Mesenchymal stem cell (in vitro differentiated cells and primary cell): ENCODE measurements at regions not wholly inside any gene's neighbourhood (a gene's known extent, or its start where the extent isn't known, plus 50 kb on each side); places are given as distances from the start of the nearest gene placed in this dataset.

Source experiments
- DNase-seq: peaks from one replicate; pipeline ENCODE4 v3.0.0-alpha.2; 2013
- H2AFZ ChIP-seq: one replicate; pipeline ENCODE4 v1.6.1; 2013; ENCODE audit warnings: low read depth, mild to moderate bottlenecking, control low read depth, inconsistent platforms, low read length, moderate library complexity
- H2AK5ac ChIP-seq: 2 replicates; pipeline ENCODE4 v1.6.1; 2013; ENCODE audit warnings: low read length, moderate library complexity, mild to moderate bottlenecking, inconsistent platforms; ENCODE audit not compliant: severe bottlenecking
- H2BK120ac ChIP-seq: one replicate; pipeline ENCODE4 v1.6.1; 2013; ENCODE audit warnings: low read depth, mild to moderate bottlenecking, inconsistent platforms, low read length, moderate library complexity
- H2BK12ac ChIP-seq, 2 experiments: one replicate each; pipeline ENCODE4 v1.6.1; 2013; ENCODE audit warnings: inconsistent platforms in 2 of 2, low read length in 2 of 2, mild to moderate bottlenecking in 2 of 2, moderate library complexity in 2 of 2, control low read depth in 1 of 2
- H2BK15ac ChIP-seq: one replicate; pipeline ENCODE4 v1.6.1; 2013; ENCODE audit warnings: mild to moderate bottlenecking, low read depth, inconsistent platforms; ENCODE audit not compliant: poor library complexity, severe bottlenecking
- H2BK5ac ChIP-seq: 2 replicates; pipeline ENCODE4 v1.6.1; 2013; ENCODE audit warnings: low read depth, mild to moderate bottlenecking, low read length, control low read depth, inconsistent platforms; ENCODE audit not compliant: poor library complexity, severe bottlenecking
- H3K14ac ChIP-seq, 2 experiments: one replicate each; pipeline ENCODE4 v1.6.1; 2013; ENCODE audit warnings: inconsistent platforms in 2 of 2, low read length in 2 of 2, control low read depth in 1 of 2, mild to moderate bottlenecking in 1 of 2, moderate library complexity in 1 of 2
- H3K18ac ChIP-seq, 2 experiments: one replicate each; pipeline ENCODE4 v1.6.1; 2013; ENCODE audit warnings: inconsistent platforms in 2 of 2, low read length in 2 of 2, control low read depth in 1 of 2, low read depth in 1 of 2, mild to moderate bottlenecking in 1 of 2
- H3K23ac ChIP-seq, 2 experiments: one replicate each; pipeline ENCODE4 v1.6.1; 2013; ENCODE audit warnings: inconsistent platforms in 2 of 2, low read length in 2 of 2, mild to moderate bottlenecking in 2 of 2, moderate library complexity in 2 of 2, control low read depth in 1 of 2
- H3K27ac ChIP-seq: 2 replicates; pipeline ENCODE4 v1.5.1; 2013; ENCODE audit warnings: mild to moderate bottlenecking, moderate library complexity, low read length, control low read depth, inconsistent platforms; ENCODE audit not compliant: poor library complexity, severe bottlenecking
- H3K27me3 ChIP-seq, 2 experiments: 2 replicates each; pipeline versions ENCODE4 v1.6.1 to v1.7.0; 2013; ENCODE audit warnings: low read length in 2 of 2, mild to moderate bottlenecking in 2 of 2, moderate library complexity in 2 of 2, control low read depth in 1 of 2, inconsistent platforms in 1 of 2; ENCODE audit not compliant: control insufficient read depth in 1 of 2, insufficient read depth in 1 of 2
- H3K36me3 ChIP-seq, 2 experiments: 2 replicates each; pipeline versions ENCODE4 v1.6.1 to v1.7.0; 2013; ENCODE audit warnings: low read length in 2 of 2, control low read depth in 1 of 2, inconsistent platforms in 1 of 2, low read depth in 1 of 2, mild to moderate bottlenecking in 1 of 2; ENCODE audit not compliant: insufficient read depth in 2 of 2, control insufficient read depth in 1 of 2
- H3K4ac ChIP-seq, 2 experiments: one replicate each; pipeline ENCODE4 v1.6.1; 2013; ENCODE audit warnings: inconsistent platforms in 2 of 2, low read length in 2 of 2, mild to moderate bottlenecking in 2 of 2, moderate library complexity in 2 of 2, control low read depth in 1 of 2, low read depth in 1 of 2
- H3K4me1 ChIP-seq: 2 replicates; pipeline ENCODE4 v1.6.1; 2013; ENCODE audit warnings: low read depth, low read length, control low read depth; ENCODE audit not compliant: control insufficient read depth, insufficient read depth
- H3K4me2 ChIP-seq: 2 replicates; pipeline ENCODE4 v1.6.1; 2013; ENCODE audit warnings: low read length, mild to moderate bottlenecking, inconsistent platforms; ENCODE audit not compliant: poor library complexity, severe bottlenecking
- H3K4me3 ChIP-seq, 2 experiments: 2 replicates each; pipeline versions ENCODE4 v1.5.1 to v1.7.0; 2013; ENCODE audit warnings: low read length in 2 of 2, mild to moderate bottlenecking in 2 of 2, control low read depth in 1 of 2, low read depth in 1 of 2; ENCODE audit not compliant: insufficient read depth in 1 of 2
- H3K79me1 ChIP-seq: replicated peaks from 2 replicates; pipeline ENCODE4 v1.6.1; 2013; ENCODE audit warnings: mild to moderate bottlenecking, control low read depth, low read length, inconsistent platforms; ENCODE audit not compliant: poor library complexity, severe bottlenecking
- H3K9ac ChIP-seq: 2 replicates; pipeline ENCODE4 v1.7.0; 2013; ENCODE audit warnings: mild to moderate bottlenecking, low read length, moderate library complexity
- H3K9me3 ChIP-seq: 2 replicates; pipeline ENCODE4 v1.7.0; 2013; ENCODE audit warnings: mild to moderate bottlenecking, low read length; ENCODE audit not compliant: control insufficient read depth
- H4K8ac ChIP-seq: one replicate; pipeline ENCODE4 v1.6.1; 2013; ENCODE audit warnings: inconsistent platforms, mild to moderate bottlenecking, low read length, moderate library complexity
- H4K91ac ChIP-seq: one replicate; pipeline ENCODE4 v1.6.1; 2013; ENCODE audit warnings: mild to moderate bottlenecking, low read length, inconsistent platforms
- WGBS: methylation state at CpG from one replicate; pipeline ENCODE4 v1.1.7; 2013; ENCODE audit warnings: mixed read lengths; 5-methylcytosine and 5-hydroxymethylcytosine counted together

DNA sequence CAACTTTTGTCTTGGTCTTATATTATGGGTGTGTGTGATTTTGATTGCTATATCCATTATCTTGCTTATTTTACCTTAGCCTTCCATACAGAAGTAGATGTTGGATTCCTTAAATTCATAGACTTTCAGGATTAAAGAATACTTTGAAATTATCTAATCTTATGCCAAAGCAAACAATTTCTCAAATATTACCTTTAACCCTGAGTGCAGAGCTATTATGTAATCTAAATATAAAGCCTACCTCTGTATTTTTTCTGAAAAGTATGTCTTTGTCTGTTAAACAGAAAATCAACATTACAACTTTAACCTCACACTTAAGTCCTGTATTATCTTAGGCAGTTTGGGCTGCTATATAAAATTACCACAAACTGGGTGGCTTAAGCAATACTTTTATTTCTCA, 782.5 kb downstream of the STIM2 start:
- Histone ChIP-seq H3K4me3 (no peak overlapping the region), H2BK15ac (no peak overlapping the region), H3K4ac (no peak overlapping the region), H2AK5ac (no peak overlapping the region), H3K36me3 (no peaks in the 10 kb centered on the region), H3K9me3 (no peaks in the 10 kb centered on the region), H4K91ac (no peak overlapping the region), H3K18ac (no peak overlapping the region), H3K9ac (no peak overlapping the region), H2AFZ (no peak overlapping the region), H2BK12ac (no peak overlapping the region), H3K4me2 (no peak overlapping the region), H3K14ac (no peak overlapping the region), H4K8ac (no peak overlapping the region), H3K4me1 (no peaks in the 10 kb centered on the region), H2BK5ac (no peak overlapping the region), H2BK120ac (no peak overlapping the region), H3K27ac (no peak overlapping the region), H3K79me1 (no peaks in the 10 kb centered on the region), H3K27me3 (no peaks in the 10 kb centered on the region), H3K23ac (no peak overlapping the region)
- no peak for DNase-seq

DNA sequence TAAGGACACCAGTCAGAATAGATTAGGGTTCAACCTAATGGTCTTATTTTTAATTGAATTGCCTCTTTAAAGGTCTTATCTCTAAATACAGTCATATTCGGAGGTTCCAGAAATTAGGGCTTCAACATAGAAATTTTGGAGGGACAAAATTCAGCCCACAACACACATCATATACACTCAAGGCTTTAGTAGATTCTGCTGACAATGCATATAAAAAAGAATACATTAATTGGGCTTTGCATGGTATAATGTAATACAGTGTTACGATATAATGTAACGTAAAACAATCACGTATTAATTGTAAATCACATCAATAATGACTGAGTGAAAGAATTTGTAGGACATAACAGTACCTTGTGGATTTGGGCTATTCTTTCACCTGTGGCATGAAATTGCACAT, 787.8 kb downstream of the STIM2 start:
- Histone ChIP-seq H3K18ac (no peak overlapping the region), H3K9me3 (no peaks in the 10 kb centered on the region), H3K9ac (no peak overlapping the region), H3K23ac (no peak overlapping the region), H3K79me1 (no peaks in the 10 kb centered on the region), H2BK15ac (no peak overlapping the region), H3K36me3 (no peaks in the 10 kb centered on the region), H2AK5ac (no peak overlapping the region), H3K4me2 (no peak overlapping the region), H3K14ac (no peak overlapping the region), H3K4ac (no peak overlapping the region), H3K27ac (no peak overlapping the region), H2BK5ac (no peak overlapping the region), H4K8ac (no peak overlapping the region), H3K4me3 (no peak overlapping the region), H2BK12ac (no peak overlapping the region), H3K27me3 (no peaks in the 10 kb centered on the region), H2AFZ (no peak overlapping the region), H3K4me1 (no peaks in the 10 kb centered on the region), H4K91ac (no peak overlapping the region), H2BK120ac (no peak overlapping the region)
- 97% methylated on average over 3 of the region's 4 CpGs for WGBS
- no peak for DNase-seq

DNA sequence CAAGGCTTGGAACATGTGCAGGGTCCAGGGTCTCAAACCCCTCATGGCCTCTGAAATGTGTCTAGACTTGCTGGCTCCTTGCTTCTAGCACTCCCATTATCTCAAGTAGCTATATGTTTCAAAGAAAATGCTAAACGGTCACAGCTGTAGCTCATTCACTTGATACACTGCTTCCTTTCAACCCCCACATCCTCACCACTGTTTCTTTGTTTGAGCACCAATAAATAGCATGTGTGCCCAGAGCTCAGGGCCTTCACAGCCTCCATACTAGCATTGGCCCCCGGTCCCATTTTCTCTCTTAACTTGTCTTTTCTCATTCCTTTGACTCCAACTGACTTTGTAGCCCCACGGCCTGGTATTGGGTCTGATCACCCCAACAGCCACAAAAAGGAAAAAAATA, 801.8 kb downstream of the STIM2 start:
- DNase-seq, result no peak
- no peaks in the 10 kb centered on the region for H3K4me1 ChIP-seq
- 41% methylated on average over 2 of the region's 3 CpGs for WGBS
- no peak overlapping the region for H2BK15ac ChIP-seq
- H2AFZ ChIP-seq, result peak overlapping the region; percentile 43
- no peak overlapping the region for H4K8ac ChIP-seq
- no peak overlapping the region for H3K14ac ChIP-seq
- no peak overlapping the region for H2BK5ac ChIP-seq
- no peak overlapping the region for H3K27ac ChIP-seq
- no peak overlapping the region for H3K4me3 ChIP-seq
- no peaks in the 10 kb centered on the region for H3K27me3 ChIP-seq
- H3K4ac ChIP-seq, result no peak overlapping the region
- H3K18ac ChIP-seq, result no peak overlapping the region
- H3K23ac ChIP-seq, result no peak overlapping the region
- H4K91ac ChIP-seq, result no peak overlapping the region
- no peaks in the 10 kb centered on the region for H3K79me1 ChIP-seq
- H3K4me2 ChIP-seq, result no peak overlapping the region
- H3K9ac ChIP-seq, result no peak overlapping the region
- H3K9me3 ChIP-seq, result no peaks in the 10 kb centered on the region
- H2BK12ac ChIP-seq, result no peak overlapping the region
- H2BK120ac ChIP-seq, result no peak overlapping the region
- no peaks in the 10 kb centered on the region for H3K36me3 ChIP-seq
- no peak overlapping the region for H2AK5ac ChIP-seq

DNA sequence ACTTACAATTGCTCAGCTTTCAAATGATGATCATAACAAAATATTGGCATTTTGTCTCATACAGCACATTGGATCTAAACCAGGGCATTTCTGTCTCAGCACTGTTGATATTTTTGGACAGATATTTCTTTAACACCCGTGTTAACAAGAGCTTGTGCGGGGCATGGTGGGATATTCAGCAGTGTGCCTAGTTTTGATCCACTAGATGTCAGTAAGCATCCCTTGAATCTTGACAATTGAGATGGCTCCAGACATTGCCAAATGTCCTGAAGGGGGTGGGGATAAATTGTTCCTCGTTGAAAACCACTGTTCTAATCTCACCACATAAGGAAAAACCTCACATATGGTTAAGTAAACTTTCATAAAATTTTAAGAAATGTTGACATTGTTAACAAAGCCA, 806.3 kb downstream of the STIM2 start:
- Histone ChIP-seq H2BK120ac (no peak overlapping the region), H3K27ac (no peak overlapping the region), H3K4me2 (no peak overlapping the region), H3K4ac (no peak overlapping the region), H3K14ac (no peak overlapping the region), H3K4me3 (no peak overlapping the region), H2AFZ (no peak overlapping the region), H3K9ac (no peak overlapping the region), H3K18ac (no peak overlapping the region), H3K79me1 (no peaks in the 10 kb centered on the region), H3K4me1 (no peaks in the 10 kb centered on the region), H2BK12ac (no peak overlapping the region), H4K91ac (no peak overlapping the region), H3K23ac (no peak overlapping the region), H4K8ac (no peak overlapping the region), H3K9me3 (no peaks in the 10 kb centered on the region), H2BK5ac (no peak overlapping the region), H3K36me3 (no peaks in the 10 kb centered on the region), H2BK15ac (no peak overlapping the region), H2AK5ac (no peak overlapping the region), H3K27me3 (no peaks in the 10 kb centered on the region)
- 33% methylated on average over 2 of the region's 3 CpGs for WGBS
- DNase-seq, result peak; percentile 1
